Panc1 (cell line): ENCODE measurements at regions not wholly inside any gene's neighbourhood (a gene's known extent, or its start where the extent isn't known, plus 50 kb on each side); places are given as distances from the start of the nearest gene placed in this dataset.

Source experiments
- ATAC-seq: fragments of 200-7000 bp; cut with Tn5 transposase; 2 replicates; pipeline ENCODE4 v1.9.1; 2020; ENCODE audit warnings: mild to moderate bottlenecking, moderate library complexity
- BruUV-seq: library from RNA; stranded (reverse); fragments of 400-500 nt; replicated peaks from 2 replicates; lab custom pipeline; 2021; lab: Mats Ljungman, UMichigan
- CTCF ChIA-PET: fragments of 300-600 bp; sonication (Branson Sonifier 250); formaldehyde crosslinking; loops from one replicate; lab custom pipeline; 2022; ENCODE audit warnings: antibody characterized with exemption; lab: Charles Lee
- POLR2A ChIA-PET: fragments of 300-600 bp; sonication (Branson Sonifier 250); formaldehyde crosslinking; loops from one replicate; lab custom pipeline; 2022; ENCODE audit warnings: antibody characterized with exemption; lab: Charles Lee
- DNase-seq: peaks from one replicate; pipeline ENCODE4 v3.0.0-alpha.2; 2010; ENCODE audit warnings: low read depth, low spot score
- H3K27ac ChIP-seq: 2 replicates; pipeline ENCODE4 v1.5.1; 2011; ENCODE audit warnings: mild to moderate bottlenecking, low read length, inconsistent platforms
- H3K27me3 ChIP-seq: fragments of 200-500 bp; sonication (Bioruptor generic); 2 replicates; pipeline ENCODE4 v1.6.0; 2014; ENCODE audit warnings: low read length, inconsistent platforms; ENCODE audit not compliant: control insufficient read depth, insufficient read depth
- H3K36me3 ChIP-seq: fragments of 200-500 bp; sonication (Bioruptor generic); 2 replicates; pipeline ENCODE4 v1.5.1; 2014; ENCODE audit warnings: inconsistent platforms, mild to moderate bottlenecking, low read length, moderate library complexity; ENCODE audit not compliant: control insufficient read depth, insufficient read depth
- H3K4me1 ChIP-seq: 2 replicates; pipeline ENCODE4 v1.5.1; 2011; ENCODE audit warnings: inconsistent platforms, mild to moderate bottlenecking, low read length, moderate library complexity; ENCODE audit not compliant: control insufficient read depth, insufficient read depth
- H3K4me3 ChIP-seq, 2 experiments: 2 replicates each; pipeline ENCODE4 v1.5.1; 2011 to 2012; ENCODE audit warnings: low read depth in 2 of 2, low read length in 2 of 2, mild to moderate bottlenecking in 2 of 2, inconsistent platforms in 1 of 2, moderate library complexity in 1 of 2
- H3K9me3 ChIP-seq: fragments of 200-500 bp; sonication (Bioruptor generic); 2 replicates; pipeline ENCODE4 v1.5.1; 2014; ENCODE audit warnings: low read depth, mild to moderate bottlenecking, inconsistent platforms, low read length, moderate library complexity; ENCODE audit not compliant: control insufficient read depth, insufficient read depth
- POLR2AphosphoS5 ChIP-seq: IDR thresholded peaks from 2 replicates; pipeline ENCODE4 v1.6.1; 2012; ENCODE audit warnings: mild to moderate bottlenecking, low read depth, low read length, moderate library complexity
- SIN3A ChIP-seq: IDR thresholded peaks from 2 replicates; pipeline ENCODE4 v1.6.1; 2012; ENCODE audit warnings: low read depth, mild to moderate bottlenecking, low read length, moderate library complexity, borderline replicate concordance; ENCODE audit not compliant: insufficient read depth
- TCF7L2 ChIP-seq: IDR thresholded peaks from 2 replicates; pipeline ENCODE4 v1.6.1; 2011; ENCODE audit warnings: mild to moderate bottlenecking, low read depth, low read length, inconsistent platforms
- in situ Hi-C: cut with HindIII; loops from 2 replicates; pipeline ENCODE4 v1.10.0; 2016; ENCODE audit warnings: low sequenced_read_pairs, low pct_unique_long_range_greater_than_20kb
- intact Hi-C: fragments of 100-400 bp; cut with micrococcal nuclease; formaldehyde crosslinking; loops from one replicate; pipeline ENCODE4 v1.10.0; 2022; ENCODE audit not compliant: unreplicated experiment
- TF ChIP-seq, protein P1 (sequence below): fragments of 450-650 bp; IDR thresholded peaks from 2 replicates; pipeline ENCODE4 v1.5.1; 2017; ENCODE audit warnings: mild to moderate bottlenecking
- TF ChIP-seq, protein P2 (sequence below), 2 experiments: IDR thresholded peaks; 2 replicates each; pipeline ENCODE4 v1.6.1; 2011 to 2012; ENCODE audit warnings: low read depth in 2 of 2, control low read depth in 1 of 2, low read length in 1 of 2, mild to moderate bottlenecking in 1 of 2, moderate library complexity in 1 of 2; ENCODE audit not compliant: insufficient read depth in 1 of 2

DNA sequence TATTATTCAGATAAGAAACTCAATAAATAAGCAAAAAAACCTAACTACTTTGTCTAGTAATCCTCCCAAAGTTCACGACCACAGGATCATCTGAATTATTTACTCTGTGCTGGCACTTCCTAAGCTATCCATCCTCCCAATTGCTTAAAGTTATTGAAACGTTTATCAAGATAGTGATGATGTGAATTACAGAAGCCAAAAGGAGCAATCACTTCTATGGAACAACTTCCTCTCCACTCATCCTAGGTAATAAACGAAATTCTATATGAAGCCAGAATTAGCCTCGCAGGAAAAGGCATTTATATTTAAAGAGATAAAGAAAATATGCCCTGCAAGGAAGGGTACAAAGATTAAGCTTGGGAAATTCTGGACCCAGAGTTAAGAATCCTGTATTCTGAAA is 475.4 kb downstream of the NLGN4X start:
- ATAC-seq, result no peak
- H3K4me1 ChIP-seq, result no peaks in the 10 kb centered on the region
- no peaks in the 10 kb centered on the region for H3K9me3 ChIP-seq
- no TSS peak for BruUV-seq
- POLR2A ChIA-PET, result no interaction called here
- no peaks in the 10 kb centered on the region for H3K36me3 ChIP-seq
- CTCF ChIA-PET, result no interaction called here
- no peak overlapping the region for H3K27ac ChIP-seq
- H3K27me3 ChIP-seq, result no peaks in the 10 kb centered on the region
- intact Hi-C loops (no loop called here), in situ Hi-C loops (no loop called here)
- no peak overlapping the region for H3K4me3 ChIP-seq
- TF ChIP-seq POLR2AphosphoS5 (no peak), TCF7L2 (no peak), SIN3A (no peak)
- TF ChIP-seq, protein P1, sequence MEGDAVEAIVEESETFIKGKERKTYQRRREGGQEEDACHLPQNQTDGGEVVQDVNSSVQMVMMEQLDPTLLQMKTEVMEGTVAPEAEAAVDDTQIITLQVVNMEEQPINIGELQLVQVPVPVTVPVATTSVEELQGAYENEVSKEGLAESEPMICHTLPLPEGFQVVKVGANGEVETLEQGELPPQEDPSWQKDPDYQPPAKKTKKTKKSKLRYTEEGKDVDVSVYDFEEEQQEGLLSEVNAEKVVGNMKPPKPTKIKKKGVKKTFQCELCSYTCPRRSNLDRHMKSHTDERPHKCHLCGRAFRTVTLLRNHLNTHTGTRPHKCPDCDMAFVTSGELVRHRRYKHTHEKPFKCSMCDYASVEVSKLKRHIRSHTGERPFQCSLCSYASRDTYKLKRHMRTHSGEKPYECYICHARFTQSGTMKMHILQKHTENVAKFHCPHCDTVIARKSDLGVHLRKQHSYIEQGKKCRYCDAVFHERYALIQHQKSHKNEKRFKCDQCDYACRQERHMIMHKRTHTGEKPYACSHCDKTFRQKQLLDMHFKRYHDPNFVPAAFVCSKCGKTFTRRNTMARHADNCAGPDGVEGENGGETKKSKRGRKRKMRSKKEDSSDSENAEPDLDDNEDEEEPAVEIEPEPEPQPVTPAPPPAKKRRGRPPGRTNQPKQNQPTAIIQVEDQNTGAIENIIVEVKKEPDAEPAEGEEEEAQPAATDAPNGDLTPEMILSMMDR, result no peak
- TF ChIP-seq, protein P2, sequence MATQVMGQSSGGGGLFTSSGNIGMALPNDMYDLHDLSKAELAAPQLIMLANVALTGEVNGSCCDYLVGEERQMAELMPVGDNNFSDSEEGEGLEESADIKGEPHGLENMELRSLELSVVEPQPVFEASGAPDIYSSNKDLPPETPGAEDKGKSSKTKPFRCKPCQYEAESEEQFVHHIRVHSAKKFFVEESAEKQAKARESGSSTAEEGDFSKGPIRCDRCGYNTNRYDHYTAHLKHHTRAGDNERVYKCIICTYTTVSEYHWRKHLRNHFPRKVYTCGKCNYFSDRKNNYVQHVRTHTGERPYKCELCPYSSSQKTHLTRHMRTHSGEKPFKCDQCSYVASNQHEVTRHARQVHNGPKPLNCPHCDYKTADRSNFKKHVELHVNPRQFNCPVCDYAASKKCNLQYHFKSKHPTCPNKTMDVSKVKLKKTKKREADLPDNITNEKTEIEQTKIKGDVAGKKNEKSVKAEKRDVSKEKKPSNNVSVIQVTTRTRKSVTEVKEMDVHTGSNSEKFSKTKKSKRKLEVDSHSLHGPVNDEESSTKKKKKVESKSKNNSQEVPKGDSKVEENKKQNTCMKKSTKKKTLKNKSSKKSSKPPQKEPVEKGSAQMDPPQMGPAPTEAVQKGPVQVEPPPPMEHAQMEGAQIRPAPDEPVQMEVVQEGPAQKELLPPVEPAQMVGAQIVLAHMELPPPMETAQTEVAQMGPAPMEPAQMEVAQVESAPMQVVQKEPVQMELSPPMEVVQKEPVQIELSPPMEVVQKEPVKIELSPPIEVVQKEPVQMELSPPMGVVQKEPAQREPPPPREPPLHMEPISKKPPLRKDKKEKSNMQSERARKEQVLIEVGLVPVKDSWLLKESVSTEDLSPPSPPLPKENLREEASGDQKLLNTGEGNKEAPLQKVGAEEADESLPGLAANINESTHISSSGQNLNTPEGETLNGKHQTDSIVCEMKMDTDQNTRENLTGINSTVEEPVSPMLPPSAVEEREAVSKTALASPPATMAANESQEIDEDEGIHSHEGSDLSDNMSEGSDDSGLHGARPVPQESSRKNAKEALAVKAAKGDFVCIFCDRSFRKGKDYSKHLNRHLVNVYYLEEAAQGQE (IDR thresholded peaks at IDR 0.05; ENCODE audit: insufficient read depth in 1 of 2, low read depth in 2 of 2, low read length in 1 of 2), result no peak
- DNase-seq, result no peak

DNA sequence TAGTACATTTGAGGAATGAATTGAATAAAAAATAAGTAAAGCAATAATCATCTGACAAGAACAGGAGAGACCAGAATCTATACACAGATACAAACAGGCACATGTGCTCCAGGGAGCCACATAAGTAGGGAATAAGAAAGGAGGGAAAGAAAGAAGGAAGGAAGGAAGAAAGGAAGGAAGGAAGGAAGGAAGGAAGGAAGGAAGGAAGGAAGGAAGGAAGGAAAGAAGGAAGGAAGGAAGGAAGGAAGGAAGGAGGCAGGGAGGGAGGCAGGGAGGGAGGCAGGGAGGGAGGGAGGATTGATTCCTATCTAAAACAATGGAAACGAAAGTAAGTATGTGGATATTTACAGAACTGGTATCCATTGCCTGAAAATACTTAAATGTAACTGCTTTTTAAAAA is 475.8 kb downstream of the NLGN4X start:
- H3K36me3 ChIP-seq, result no peaks in the 10 kb centered on the region
- ChIA-PET POLR2A (no interaction called here), CTCF (no interaction called here)
- no peak overlapping the region for H3K4me3 ChIP-seq
- H3K27me3 ChIP-seq, result no peaks in the 10 kb centered on the region
- no peak for ATAC-seq
- H3K4me1 ChIP-seq, result no peaks in the 10 kb centered on the region
- DNase-seq, result no peak
- no TSS peak for BruUV-seq
- intact Hi-C loops, result no loop called here
- no peaks in the 10 kb centered on the region for H3K9me3 ChIP-seq
- TF ChIP-seq, protein P1, result no peak
- TF ChIP-seq, protein P2 (IDR thresholded peaks at IDR 0.05; ENCODE audit: insufficient read depth in 1 of 2, low read depth in 2 of 2, low read length in 1 of 2), result no peak
- TF ChIP-seq TCF7L2 (no peak), SIN3A (no peak), POLR2AphosphoS5 (no peak)
- H3K27ac ChIP-seq, result no peak overlapping the region
- in situ Hi-C loops, result no loop called here
